Lower leg skin (tissue), 4 donors: ENCODE measurements at regions not wholly inside any gene's neighbourhood (a gene's known extent, or its start where the extent isn't known, plus 50 kb on each side); places are given as distances from the start of the nearest gene placed in this dataset.
A peak's percentile ranks its signal among the peaks of the same experiment; 100 is the strongest.

ENCODE experiments used
- DNase-seq, 2 donors: peaks; one replicate each; pipeline ENCODE4 v3.0.0-alpha.2; 2019; ENCODE audit warnings: low spot score in 2 of 2
- H3K4me3 ChIP-seq: fragments of 200-600 bp; sonication (generic); 2 replicates; pipeline ENCODE4 v1.5.1; 2017; ENCODE audit warnings: mild to moderate bottlenecking, low read depth; ENCODE audit not compliant: poor library complexity, severe bottlenecking
- POLR2A ChIP-seq, 2 donors: fragments of 450-650 bp; IDR thresholded peaks; one replicate each; pipeline ENCODE4 v1.6.1; 2016 to 2017; ENCODE audit warnings: antibody characterized with exemption in 2 of 2, mild to moderate bottlenecking in 1 of 2, moderate library complexity in 1 of 2
- WGBS, 2 donors: methylation state at CpG; one replicate each; pipeline ENCODE4 v1.1.5; 2018; 5-methylcytosine and 5-hydroxymethylcytosine counted together
- intact Hi-C: fragments of 100-400 bp; cut with DNase I; formaldehyde crosslinking; loops from one replicate; pipeline ENCODE4 v1.15.0; 2023; ENCODE audit warnings: low total_unique reads
- TF ChIP-seq, protein P1 (sequence below), 3 donors: fragments of 450-650 bp; IDR thresholded peaks; one replicate each; pipeline ENCODE4 v1.5.1; 2016; ENCODE audit warnings: antibody characterized with exemption in 3 of 3, mild to moderate bottlenecking in 3 of 3, moderate library complexity in 2 of 3

DNA sequence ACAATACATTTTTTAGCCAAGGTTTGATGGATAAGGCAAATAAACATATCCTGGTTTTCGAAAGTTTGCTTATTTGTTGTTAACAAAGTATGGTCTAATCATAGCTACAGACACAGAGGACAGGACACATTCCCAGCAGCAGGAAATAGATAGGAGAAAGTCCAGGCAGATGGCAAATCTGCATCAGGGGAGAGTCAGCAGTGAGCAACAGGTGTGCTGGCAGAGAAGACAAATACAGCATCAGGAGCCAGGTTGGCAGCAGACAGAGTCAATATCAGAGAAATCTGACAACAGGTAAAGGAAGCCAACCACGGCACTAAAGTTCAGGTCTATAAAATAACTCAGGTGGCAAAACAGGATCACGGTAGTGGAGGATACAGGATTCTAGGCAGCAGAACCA, 210.7 kb upstream of the PTBP2 start:
- WGBS, 2 donors = 67 to 68% methylated on average over 3 of the region's 3 CpGs
- no peak for DNase-seq
- TF ChIP-seq, protein P1, sequence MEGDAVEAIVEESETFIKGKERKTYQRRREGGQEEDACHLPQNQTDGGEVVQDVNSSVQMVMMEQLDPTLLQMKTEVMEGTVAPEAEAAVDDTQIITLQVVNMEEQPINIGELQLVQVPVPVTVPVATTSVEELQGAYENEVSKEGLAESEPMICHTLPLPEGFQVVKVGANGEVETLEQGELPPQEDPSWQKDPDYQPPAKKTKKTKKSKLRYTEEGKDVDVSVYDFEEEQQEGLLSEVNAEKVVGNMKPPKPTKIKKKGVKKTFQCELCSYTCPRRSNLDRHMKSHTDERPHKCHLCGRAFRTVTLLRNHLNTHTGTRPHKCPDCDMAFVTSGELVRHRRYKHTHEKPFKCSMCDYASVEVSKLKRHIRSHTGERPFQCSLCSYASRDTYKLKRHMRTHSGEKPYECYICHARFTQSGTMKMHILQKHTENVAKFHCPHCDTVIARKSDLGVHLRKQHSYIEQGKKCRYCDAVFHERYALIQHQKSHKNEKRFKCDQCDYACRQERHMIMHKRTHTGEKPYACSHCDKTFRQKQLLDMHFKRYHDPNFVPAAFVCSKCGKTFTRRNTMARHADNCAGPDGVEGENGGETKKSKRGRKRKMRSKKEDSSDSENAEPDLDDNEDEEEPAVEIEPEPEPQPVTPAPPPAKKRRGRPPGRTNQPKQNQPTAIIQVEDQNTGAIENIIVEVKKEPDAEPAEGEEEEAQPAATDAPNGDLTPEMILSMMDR (IDR thresholded peaks at IDR 0.05) = no peak
- TF ChIP-seq POLR2A (IDR thresholded peaks at IDR 0.05) = no peak
- no peak overlapping the region for H3K4me3 ChIP-seq
- intact Hi-C loops = no loop called here

DNA sequence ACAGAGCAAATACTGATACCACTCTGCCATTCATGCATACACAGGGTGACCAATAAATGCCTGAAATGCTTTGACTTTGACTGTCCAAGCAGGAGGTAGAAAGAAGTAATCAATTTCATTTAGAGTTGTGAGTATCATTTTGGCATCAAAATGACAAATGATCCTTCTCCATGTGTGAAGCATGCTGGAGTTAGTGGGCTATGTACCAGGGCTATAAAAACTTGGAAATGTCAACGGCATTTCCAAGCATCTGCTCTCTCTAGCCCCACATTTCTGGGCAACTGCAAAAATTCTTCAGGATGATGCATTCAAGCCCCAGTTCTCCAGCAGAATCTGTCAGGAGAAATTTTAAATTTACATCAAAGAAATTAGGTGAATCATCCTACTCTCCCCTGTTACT, 208.4 kb upstream of the PTBP2 start:
- 38 to 61% methylated on average over 1 of the region's 1 CpG for WGBS, 2 donors
- TF ChIP-seq, protein P1 (IDR thresholded peaks at IDR 0.05) = no peak
- TF ChIP-seq POLR2A (IDR thresholded peaks at IDR 0.05) = no peak
- no peak overlapping the region for H3K4me3 ChIP-seq
- intact Hi-C loops = no loop called here
- no peak for DNase-seq

DNA sequence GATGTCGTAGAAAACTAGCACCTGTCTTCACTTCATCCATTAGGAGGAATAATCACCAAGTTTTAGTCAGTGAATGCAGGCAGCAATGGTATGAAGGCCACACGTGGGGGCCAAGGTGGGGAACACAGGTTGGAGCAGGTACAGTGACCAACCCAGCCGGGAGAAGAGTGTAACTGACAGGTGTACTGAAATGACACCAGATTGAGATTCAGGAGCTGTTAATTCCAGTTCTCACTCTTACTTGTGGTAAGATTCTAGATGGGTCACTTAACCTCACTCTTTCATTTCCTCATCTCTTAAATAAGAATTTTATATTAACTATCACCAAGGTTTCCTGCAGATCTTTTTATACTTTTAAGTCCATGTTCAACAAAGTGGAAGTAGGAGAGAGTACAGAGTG, 206.2 kb upstream of the PTBP2 start:
- TF ChIP-seq, protein P1 (IDR thresholded peaks at IDR 0.05) = no peak
- TF ChIP-seq POLR2A (IDR thresholded peaks at IDR 0.05) = no peak
- 86 to 89% methylated on average over 3 of the region's 3 CpGs for WGBS, 2 donors
- no peak for DNase-seq
- intact Hi-C loops = no loop called here
- no peak overlapping the region for H3K4me3 ChIP-seq

DNA sequence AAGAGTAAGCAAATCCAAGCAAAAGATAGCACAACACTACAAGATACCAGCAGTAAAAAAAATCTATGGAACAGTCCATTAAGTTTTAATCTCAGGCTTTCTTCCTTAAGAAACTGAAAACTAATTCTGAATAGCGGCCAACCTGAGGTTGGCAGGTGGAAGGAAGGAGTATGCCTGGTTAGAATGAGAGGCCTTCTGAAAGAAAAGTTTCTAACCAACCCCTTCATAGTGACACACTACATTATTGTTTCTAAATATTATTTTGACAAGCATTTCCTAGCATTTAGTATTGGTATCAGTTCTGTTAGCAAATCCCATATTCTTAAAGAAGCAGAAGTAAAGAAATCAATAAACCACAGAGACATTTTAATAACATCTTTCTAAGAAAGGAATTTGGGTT, 205.7 kb upstream of the PTBP2 start:
- WGBS, 2 donors = 72 to 89% methylated on average over 1 of the region's 1 CpG
- no peak for TF ChIP-seq POLR2A (IDR thresholded peaks at IDR 0.05)
- TF ChIP-seq, protein P1 (IDR thresholded peaks at IDR 0.05) = no peak
- no peak overlapping the region for H3K4me3 ChIP-seq
- DNase-seq = no peak
- intact Hi-C loops = no loop called here

DNA sequence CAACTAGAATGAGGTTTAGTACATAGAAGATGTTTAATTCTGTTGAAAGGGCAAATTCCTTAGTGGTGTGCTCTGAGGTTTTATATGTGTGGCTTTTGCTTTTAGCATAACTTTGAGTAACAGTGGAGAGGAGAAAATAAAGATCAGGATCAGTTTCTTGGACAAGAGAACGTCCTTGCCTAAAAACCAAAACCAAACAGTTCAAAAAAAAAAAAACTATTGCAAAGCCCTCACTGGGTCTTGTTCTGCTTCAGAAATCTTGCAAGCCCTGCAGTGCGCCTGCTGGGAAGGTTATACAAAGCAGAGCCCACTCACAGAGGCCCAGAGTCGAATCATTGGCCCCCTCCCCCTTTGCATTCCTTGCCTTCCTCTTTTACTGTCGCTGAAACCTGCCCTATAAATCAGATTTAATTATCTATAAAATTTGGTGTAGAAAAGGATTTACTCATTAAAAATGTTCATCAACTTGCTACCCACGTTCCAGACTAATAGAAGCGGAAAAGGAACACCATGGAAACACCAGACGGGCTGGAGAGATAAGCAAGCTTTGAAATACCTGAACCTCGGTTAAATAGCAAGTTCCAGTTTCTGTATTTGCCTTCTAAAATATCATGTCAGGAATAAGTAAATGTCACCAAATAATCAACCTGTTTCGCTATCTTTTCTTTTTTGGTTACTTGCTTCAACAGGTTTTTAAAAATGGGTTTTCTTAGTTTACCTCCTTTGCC, 201.6 kb upstream of the PTBP2 start:
- 27 to 32% methylated on average over 9 of the region's 9 CpGs for WGBS, 2 donors
- intact Hi-C loops = no loop called here
- no peak for DNase-seq
- TF ChIP-seq POLR2A (IDR thresholded peaks at IDR 0.05) = no peak
- TF ChIP-seq, protein P1 (IDR thresholded peaks at IDR 0.05) = no peak
- H3K4me3 ChIP-seq = no peak overlapping the region

DNA sequence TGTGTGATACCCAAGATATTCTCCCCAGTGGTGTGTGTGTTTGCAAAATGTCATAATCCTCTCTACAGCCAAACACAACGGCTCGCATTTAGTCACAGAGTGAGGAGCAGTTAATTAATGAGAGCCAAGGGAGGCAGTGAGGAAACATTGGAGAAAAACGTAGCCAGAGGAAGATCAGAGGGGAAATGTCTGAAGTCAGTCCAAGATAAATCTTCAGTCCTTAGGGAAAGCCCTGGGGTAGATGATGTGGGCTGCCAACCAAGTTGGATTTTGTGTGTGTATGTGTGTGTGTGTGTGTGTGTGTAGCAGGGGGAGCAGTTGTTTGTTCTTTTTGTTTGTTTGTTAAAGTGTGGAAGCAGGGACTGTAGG, 201.0 kb upstream of the PTBP2 start:
- intact Hi-C loops = no loop called here
- no peak overlapping the region for H3K4me3 ChIP-seq
- no peak for TF ChIP-seq POLR2A (IDR thresholded peaks at IDR 0.05)
- TF ChIP-seq, protein P1 (IDR thresholded peaks at IDR 0.05) = no peak
- 4 to 6% methylated on average over 3 of the region's 3 CpGs for WGBS, 2 donors
- DNase-seq = peak in 1 of 2 donors; percentile 44
